Nephron (organoid): ENCODE measurements at regions not wholly inside any gene's neighbourhood (a gene's known extent, or its start where the extent isn't known, plus 50 kb on each side); places are given as distances from the start of the nearest gene placed in this dataset.

Source experiments
- H3K27ac Mint-ChIP-seq, 3 experiments: 2 replicates each; pipeline ENCODE4 v1.8.0; 2020; ENCODE audit warnings: mixed read lengths in 3 of 3, mild to moderate bottlenecking in 2 of 3, moderate library complexity in 1 of 3
- H3K27me3 Mint-ChIP-seq: 2 replicates; pipeline ENCODE4 v1.8.0; 2021; ENCODE audit warnings: low read depth, mild to moderate bottlenecking, moderate library complexity, mixed read lengths
- H3K36me3 Mint-ChIP-seq: 2 replicates; pipeline ENCODE4 v1.8.0; 2020; ENCODE audit warnings: low read depth, mixed read lengths
- H3K4me1 Mint-ChIP-seq: 2 replicates; pipeline ENCODE4 v1.8.0; 2020; ENCODE audit warnings: mixed read lengths
- H3K4me3 Mint-ChIP-seq, 3 experiments: 2 replicates each; pipeline ENCODE4 v1.8.0; 2020; ENCODE audit warnings: mild to moderate bottlenecking in 3 of 3, mixed read lengths in 3 of 3, moderate library complexity in 2 of 3
- H3K9me3 Mint-ChIP-seq: 2 replicates; pipeline ENCODE4 v1.8.0; 2020; ENCODE audit warnings: mixed read lengths
- CTCF ChIP-seq, 3 experiments: fragments of 200-600 bp; sonication (generic); IDR thresholded peaks; one replicate each; pipeline ENCODE4 v1.5.0; 2021; ENCODE audit warnings: antibody characterized with exemption in 3 of 3; ENCODE audit not compliant: unreplicated experiment in 3 of 3

- Mint-ChIP-seq H3K36me3 (no peaks in the 10 kb centered on the region), H3K4me3 (peak overlapping the region in 1 of 3 experiments; percentile 28), H3K4me1 (peaks cover 11% of the 10 kb centered on the region), H3K27ac (no peak overlapping the region), H3K27me3 (peaks cover 4% of the 10 kb centered on the region), H3K9me3 (no peaks in the 10 kb centered on the region)
- TF ChIP-seq CTCF (IDR thresholded peaks at IDR 0.05; ENCODE audit: unreplicated experiment in 3 of 3) = no peak
Observed at GRCh38 chr6:26299286-26300042, 65.5 kb upstream of the BTN3A2 start.

GRCh38 chr6:26300043-26300331, 65.0 kb upstream of the BTN3A2 start:
- no peak overlapping the region for H3K4me3 Mint-ChIP-seq
- TF ChIP-seq CTCF (IDR thresholded peaks at IDR 0.05; ENCODE audit: unreplicated experiment in 3 of 3) = no peak
- no peak overlapping the region for H3K27ac Mint-ChIP-seq
- H3K27me3 Mint-ChIP-seq = peaks cover 4% of the 10 kb centered on the region
- H3K4me1 Mint-ChIP-seq = peaks cover 15% of the 10 kb centered on the region
- H3K36me3 Mint-ChIP-seq = no peaks in the 10 kb centered on the region
- H3K9me3 Mint-ChIP-seq = no peaks in the 10 kb centered on the region

- Mint-ChIP-seq H3K36me3 (no peaks in the 10 kb centered on the region), H3K27me3 (peaks cover 4% of the 10 kb centered on the region), H3K4me3 (no peak overlapping the region), H3K4me1 (peaks cover 17% of the 10 kb centered on the region), H3K9me3 (no peaks in the 10 kb centered on the region), H3K27ac (no peak overlapping the region)
- no peak for TF ChIP-seq CTCF (IDR thresholded peaks at IDR 0.05; ENCODE audit: unreplicated experiment in 3 of 3)
Observed at GRCh38 chr6:26300359-26300758, 64.6 kb upstream of the BTN3A2 start.

- no peak for TF ChIP-seq CTCF (IDR thresholded peaks at IDR 0.05; ENCODE audit: unreplicated experiment in 3 of 3)
- Mint-ChIP-seq H3K27me3 (peaks cover 4% of the 10 kb centered on the region), H3K9me3 (no peaks in the 10 kb centered on the region), H3K4me1 (peaks cover 17% of the 10 kb centered on the region), H3K36me3 (no peaks in the 10 kb centered on the region), H3K27ac (no peak overlapping the region), H3K4me3 (no peak overlapping the region)
Observed at GRCh38 chr6:26300828-26301227, 64.2 kb upstream of the BTN3A2 start.

GRCh38 chr6:26301638-26302037, 63.4 kb upstream of the BTN3A2 start:
- no peaks in the 10 kb centered on the region for H3K9me3 Mint-ChIP-seq
- no peak overlapping the region for H3K27ac Mint-ChIP-seq
- peaks cover 13% of the 10 kb centered on the region for H3K4me1 Mint-ChIP-seq
- TF ChIP-seq CTCF (IDR thresholded peaks at IDR 0.05; ENCODE audit: unreplicated experiment in 3 of 3) = no peak
- H3K36me3 Mint-ChIP-seq = no peaks in the 10 kb centered on the region
- peaks cover 4% of the 10 kb centered on the region for H3K27me3 Mint-ChIP-seq
- H3K4me3 Mint-ChIP-seq = no peak overlapping the region

GRCh38 chr6:26302941-26303559, 61.9 kb upstream of the BTN3A2 start:
- TF ChIP-seq CTCF (IDR thresholded peaks at IDR 0.05; ENCODE audit: unreplicated experiment in 3 of 3) = no peak
- peaks cover 7% of the 10 kb centered on the region for H3K4me1 Mint-ChIP-seq
- H3K9me3 Mint-ChIP-seq = no peaks in the 10 kb centered on the region
- peak overlapping the region; percentile 12 to 61 (median 45) for H3K4me3 Mint-ChIP-seq
- no peaks in the 10 kb centered on the region for H3K36me3 Mint-ChIP-seq
- H3K27me3 Mint-ChIP-seq = peaks cover 7% of the 10 kb centered on the region
- no peak overlapping the region for H3K27ac Mint-ChIP-seq
